Natural killer cell treated with Interleukin-12 subunit alpha and Interleukin-12 subunit beta and Interleukin-15 and Interleukin-18, amount 100 ng/mL, for 72 hours (primary cell): ENCODE measurements at regions not wholly inside any gene's neighbourhood (a gene's known extent, or its start where the extent isn't known, plus 50 kb on each side); places are given as distances from the start of the nearest gene placed in this dataset.

Experiments
- ATAC-seq, 2 donors: fragments of 150-1000 bp; cut with Tn5 transposase in 1 of 2; sonication (Bioruptor Pico), chemical (Tn5 transposase) in 1 of 2; 2 replicates each; pipeline ENCODE4 v1.10.0; 2021
- DNase-seq: peaks from one replicate; pipeline ENCODE4 v3.0.0; 2022; ENCODE audit warnings: low spot score
- H3K27ac Mint-ChIP-seq, 2 donors: 1 replicate in 1 of 2; 2 replicates in 1 of 2; pipeline ENCODE4 v1.8.0; 2022; ENCODE audit warnings: mixed read lengths in 2 of 2, mild to moderate bottlenecking in 1 of 2, moderate library complexity in 1 of 2
- H3K27me3 Mint-ChIP-seq, 2 donors: 1 replicate in 1 of 2; 2 replicates in 1 of 2; pipeline ENCODE4 v1.8.0; 2022; ENCODE audit warnings: mixed read lengths in 2 of 2
- H3K36me3 Mint-ChIP-seq: one replicate; pipeline ENCODE4 v1.8.0; 2022; ENCODE audit warnings: mixed read lengths
- H3K4me1 Mint-ChIP-seq, 2 donors: 1 replicate in 1 of 2; 2 replicates in 1 of 2; pipeline ENCODE4 v1.8.0; 2022; ENCODE audit warnings: low read depth in 2 of 2, mixed read lengths in 2 of 2, mild to moderate bottlenecking in 1 of 2
- H3K4me3 Mint-ChIP-seq: one replicate; pipeline ENCODE4 v1.8.0; 2022; ENCODE audit warnings: mixed read lengths
- H3K9me3 Mint-ChIP-seq: 2 replicates; pipeline ENCODE4 v1.8.0; 2022; ENCODE audit warnings: mixed read lengths

GRCh38 chr9:17846948-17847655 lies 268.2 kb downstream of the SH3GL2 start:
- ATAC-seq: no peak
- no peak for DNase-seq
- H3K36me3 Mint-ChIP-seq: no peaks in the 10 kb centered on the region

GRCh38 chr9:17847908-17848307 lies 269.0 kb downstream of the SH3GL2 start:
- H3K4me3 Mint-ChIP-seq: no peak overlapping the region
- peaks cover 19% of the 10 kb centered on the region for H3K9me3 Mint-ChIP-seq
- no peak for DNase-seq
- H3K4me1 Mint-ChIP-seq: no peaks in the 10 kb centered on the region
- no peaks in the 10 kb centered on the region for H3K27me3 Mint-ChIP-seq
- H3K27ac Mint-ChIP-seq: no peak overlapping the region
- no peaks in the 10 kb centered on the region for H3K36me3 Mint-ChIP-seq
- ATAC-seq: no peak

More at GRCh38 chr9:17846948-17847655, 268.2 kb downstream of the SH3GL2 start:
- H3K9me3 Mint-ChIP-seq: peaks cover 19% of the 10 kb centered on the region
- H3K27ac Mint-ChIP-seq: no peak overlapping the region
- no peak overlapping the region for H3K4me3 Mint-ChIP-seq
- H3K4me1 Mint-ChIP-seq: no peaks in the 10 kb centered on the region
- H3K27me3 Mint-ChIP-seq: no peaks in the 10 kb centered on the region

GRCh38 chr9:17852108-17852507 lies 273.2 kb downstream of the SH3GL2 start:
- Mint-ChIP-seq H3K4me1 (no peaks in the 10 kb centered on the region), H3K27ac (no peak overlapping the region), H3K36me3 (no peaks in the 10 kb centered on the region), H3K4me3 (no peak overlapping the region), H3K9me3 (peaks cover 3% of the 10 kb centered on the region), H3K27me3 (no peaks in the 10 kb centered on the region)
- DNase-seq: no peak
- no peak for ATAC-seq

- Mint-ChIP-seq H3K4me3 (no peak overlapping the region), H3K27me3 (no peaks in the 10 kb centered on the region), H3K36me3 (no peaks in the 10 kb centered on the region), H3K9me3 (peaks cover 3% of the 10 kb centered on the region), H3K27ac (no peak overlapping the region), H3K4me1 (no peaks in the 10 kb centered on the region)
- no peak for ATAC-seq
- DNase-seq: no peak
These were observed 275.6 kb downstream of the SH3GL2 start for GRCh38 chr9:17854487-17854886.

- no peak overlapping the region for H3K27ac Mint-ChIP-seq
- H3K4me3 Mint-ChIP-seq: no peak overlapping the region
- no peak for DNase-seq
- H3K27me3 Mint-ChIP-seq: no peaks in the 10 kb centered on the region
- no peak for ATAC-seq
- no peaks in the 10 kb centered on the region for H3K36me3 Mint-ChIP-seq
- peaks cover 3% of the 10 kb centered on the region for H3K9me3 Mint-ChIP-seq
- no peaks in the 10 kb centered on the region for H3K4me1 Mint-ChIP-seq
These were observed 278.1 kb downstream of the SH3GL2 start for GRCh38 chr9:17856995-17857394.

GRCh38 chr9:17859228-17859627 lies 280.4 kb downstream of the SH3GL2 start:
- Mint-ChIP-seq H3K27me3 (no peaks in the 10 kb centered on the region), H3K9me3 (peaks cover 9% of the 10 kb centered on the region), H3K36me3 (no peaks in the 10 kb centered on the region), H3K4me1 (no peaks in the 10 kb centered on the region), H3K4me3 (no peak overlapping the region), H3K27ac (no peak overlapping the region)
- ATAC-seq: no peak
- no peak for DNase-seq

GRCh38 chr9:17859987-17860386 lies 281.1 kb downstream of the SH3GL2 start:
- Mint-ChIP-seq H3K4me3 (no peak overlapping the region), H3K27me3 (no peaks in the 10 kb centered on the region), H3K36me3 (no peaks in the 10 kb centered on the region), H3K4me1 (no peaks in the 10 kb centered on the region), H3K9me3 (peaks cover 9% of the 10 kb centered on the region), H3K27ac (no peak overlapping the region)
- ATAC-seq: no peak
- no peak for DNase-seq

- H3K27me3 Mint-ChIP-seq: no peaks in the 10 kb centered on the region
- H3K4me3 Mint-ChIP-seq: no peak overlapping the region
- ATAC-seq (no peak), DNase-seq (no peak)
- peaks cover 6% of the 10 kb centered on the region for H3K9me3 Mint-ChIP-seq
- H3K4me1 Mint-ChIP-seq: no peaks in the 10 kb centered on the region
- H3K27ac Mint-ChIP-seq: no peak overlapping the region
- no peaks in the 10 kb centered on the region for H3K36me3 Mint-ChIP-seq
These were observed 283.2 kb downstream of the SH3GL2 start for GRCh38 chr9:17862101-17862500.

- no peaks in the 10 kb centered on the region for H3K4me1 Mint-ChIP-seq
These were observed 283.8 kb downstream of the SH3GL2 start for GRCh38 chr9:17862629-17863028.

GRCh38 chr9:17863213-17863883 lies 284.5 kb downstream of the SH3GL2 start:
- no peaks in the 10 kb centered on the region for H3K4me1 Mint-ChIP-seq
- ATAC-seq: no peak

More at GRCh38 chr9:17862629-17863028, 283.8 kb downstream of the SH3GL2 start:
- no peak for ATAC-seq
- no peak for DNase-seq
- no peak overlapping the region for H3K27ac Mint-ChIP-seq
- H3K4me3 Mint-ChIP-seq: no peak overlapping the region
- H3K9me3 Mint-ChIP-seq: peaks cover 8% of the 10 kb centered on the region
- H3K36me3 Mint-ChIP-seq: no peaks in the 10 kb centered on the region
- H3K27me3 Mint-ChIP-seq: no peaks in the 10 kb centered on the region

GRCh38 chr9:17863924-17864323 lies 285.1 kb downstream of the SH3GL2 start:
- H3K9me3 Mint-ChIP-seq: peaks cover 11% of the 10 kb centered on the region
- DNase-seq (no peak), ATAC-seq (no peak)
- no peak overlapping the region for H3K27ac Mint-ChIP-seq
- H3K36me3 Mint-ChIP-seq: no peaks in the 10 kb centered on the region
- no peaks in the 10 kb centered on the region for H3K4me1 Mint-ChIP-seq
- H3K4me3 Mint-ChIP-seq: no peak overlapping the region
- no peaks in the 10 kb centered on the region for H3K27me3 Mint-ChIP-seq

More at GRCh38 chr9:17863213-17863883, 284.5 kb downstream of the SH3GL2 start:
- Mint-ChIP-seq H3K9me3 (peaks cover 11% of the 10 kb centered on the region), H3K27me3 (no peaks in the 10 kb centered on the region), H3K27ac (no peak overlapping the region), H3K36me3 (no peaks in the 10 kb centered on the region), H3K4me3 (no peak overlapping the region)
- no peak for DNase-seq

- Mint-ChIP-seq H3K36me3 (no peaks in the 10 kb centered on the region), H3K27ac (no peak overlapping the region), H3K27me3 (no peaks in the 10 kb centered on the region), H3K4me3 (no peak overlapping the region), H3K4me1 (no peaks in the 10 kb centered on the region), H3K9me3 (peaks cover 11% of the 10 kb centered on the region)
- DNase-seq (no peak), ATAC-seq (no peak)
These were observed 286.1 kb downstream of the SH3GL2 start for GRCh38 chr9:17864951-17865350.

- H3K9me3 Mint-ChIP-seq: peaks cover 11% of the 10 kb centered on the region
- no peaks in the 10 kb centered on the region for H3K4me1 Mint-ChIP-seq
- H3K36me3 Mint-ChIP-seq: no peaks in the 10 kb centered on the region
- DNase-seq (no peak), ATAC-seq (no peak)
- H3K27me3 Mint-ChIP-seq: no peaks in the 10 kb centered on the region
- H3K4me3 Mint-ChIP-seq: no peak overlapping the region
- no peak overlapping the region for H3K27ac Mint-ChIP-seq
These were observed 287.0 kb downstream of the SH3GL2 start for GRCh38 chr9:17865881-17866280.

GRCh38 chr9:17870722-17871121 lies 291.9 kb downstream of the SH3GL2 start:
- Mint-ChIP-seq H3K4me3 (no peak overlapping the region), H3K36me3 (no peaks in the 10 kb centered on the region), H3K27me3 (no peaks in the 10 kb centered on the region), H3K4me1 (no peaks in the 10 kb centered on the region), H3K9me3 (peaks cover 12% of the 10 kb centered on the region), H3K27ac (no peak overlapping the region)
- ATAC-seq: no peak
- DNase-seq: no peak
